ENCODE measurements at regions not wholly inside any gene's neighbourhood (a gene's known extent, or its start where the extent isn't known, plus 50 kb on each side); places are given as distances from the start of the nearest gene placed in this dataset.

GRCh38 chr13:39971526-39971925 lies 316.1 kb downstream of the COG6 start:
- H3K27ac Mint-ChIP-seq, result no peak overlapping the region
- no peak overlapping the region for H3K4me2 ChIP-seq
- peaks cover 6% of the 10 kb centered on the region for H3K9me3 Mint-ChIP-seq

DNA sequence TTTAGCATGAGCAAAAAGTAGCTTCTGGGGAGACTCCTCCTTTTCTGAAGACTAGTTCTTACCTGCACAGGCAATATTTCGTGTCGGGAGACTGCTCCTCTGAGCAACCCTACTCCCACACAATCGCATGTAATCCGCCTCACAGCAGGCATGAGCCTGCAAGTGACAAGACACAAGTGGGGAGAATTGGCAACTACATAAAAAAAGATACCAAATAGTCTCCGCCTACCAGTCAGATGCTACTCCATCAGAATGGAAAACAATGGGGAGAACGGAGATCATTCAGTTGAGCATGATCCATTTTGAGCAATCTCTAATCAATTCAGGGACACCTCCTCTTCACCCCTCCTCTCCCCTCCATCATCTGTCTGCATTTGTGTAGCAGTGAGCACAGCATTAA lies 321.0 kb downstream of the COG6 start:
- no peak overlapping the region for H3K4me2 ChIP-seq
- no peaks in the 10 kb centered on the region for H3K9me3 ChIP-seq (ENCODE audit: low read depth)
- H2AFZ ChIP-seq (replicated peaks), result no peak overlapping the region
- Mint-ChIP-seq H3K4me1 (peaks cover 7% of the 10 kb centered on the region), H3K4me3 (no peak overlapping the region), H3K27me3 (ENCODE audit: insufficient read depth, low read depth) (peaks cover 3% of the 10 kb centered on the region), H3K27ac (no peak overlapping the region), H3K9me3 (peaks cover 6% of the 10 kb centered on the region), H3K36me3 (no peaks in the 10 kb centered on the region)
- DNase-seq (ENCODE audit: low spot score), result peak; percentile 31
- H3K36me3 ChIP-seq, result no peaks in the 10 kb centered on the region
- H3K9ac ChIP-seq, result no peak overlapping the region
- no peak overlapping the region for H3K4me3 ChIP-seq
- no peak for TF ChIP-seq EZH2 (IDR thresholded peaks at IDR 0.05)
- TF ChIP-seq, protein P1, sequence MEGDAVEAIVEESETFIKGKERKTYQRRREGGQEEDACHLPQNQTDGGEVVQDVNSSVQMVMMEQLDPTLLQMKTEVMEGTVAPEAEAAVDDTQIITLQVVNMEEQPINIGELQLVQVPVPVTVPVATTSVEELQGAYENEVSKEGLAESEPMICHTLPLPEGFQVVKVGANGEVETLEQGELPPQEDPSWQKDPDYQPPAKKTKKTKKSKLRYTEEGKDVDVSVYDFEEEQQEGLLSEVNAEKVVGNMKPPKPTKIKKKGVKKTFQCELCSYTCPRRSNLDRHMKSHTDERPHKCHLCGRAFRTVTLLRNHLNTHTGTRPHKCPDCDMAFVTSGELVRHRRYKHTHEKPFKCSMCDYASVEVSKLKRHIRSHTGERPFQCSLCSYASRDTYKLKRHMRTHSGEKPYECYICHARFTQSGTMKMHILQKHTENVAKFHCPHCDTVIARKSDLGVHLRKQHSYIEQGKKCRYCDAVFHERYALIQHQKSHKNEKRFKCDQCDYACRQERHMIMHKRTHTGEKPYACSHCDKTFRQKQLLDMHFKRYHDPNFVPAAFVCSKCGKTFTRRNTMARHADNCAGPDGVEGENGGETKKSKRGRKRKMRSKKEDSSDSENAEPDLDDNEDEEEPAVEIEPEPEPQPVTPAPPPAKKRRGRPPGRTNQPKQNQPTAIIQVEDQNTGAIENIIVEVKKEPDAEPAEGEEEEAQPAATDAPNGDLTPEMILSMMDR (IDR thresholded peaks at IDR 0.05), result no peak
- TF ChIP-seq EZH2phosphoT487 (IDR thresholded peaks at IDR 0.05), result no peak
- no peaks in the 10 kb centered on the region for H3K79me2 ChIP-seq (ENCODE audit: low read depth)
- H3K27ac ChIP-seq, result no peak overlapping the region
- H3K4me1 ChIP-seq, result peaks cover 8% of the 10 kb centered on the region
- no peaks in the 10 kb centered on the region for H4K20me1 ChIP-seq (ENCODE audit: low read depth)
- H3K27me3 ChIP-seq, result no peaks in the 10 kb centered on the region
- H3F3A ChIP-seq (ENCODE audit: low read depth), result no peaks in the 10 kb centered on the region

More at GRCh38 chr13:39971526-39971925, 316.1 kb downstream of the COG6 start:
- H3K4me1 ChIP-seq, result peaks cover 22% of the 10 kb centered on the region
- H3F3A ChIP-seq (ENCODE audit: low read depth), result no peaks in the 10 kb centered on the region
- H3K27ac ChIP-seq, result no peak overlapping the region
- peaks cover 16% of the 10 kb centered on the region for H3K4me1 Mint-ChIP-seq
- DNase-seq (ENCODE audit: low spot score), result no peak
- H3K9ac ChIP-seq, result no peak overlapping the region
- no peaks in the 10 kb centered on the region for H3K36me3 ChIP-seq
- no peak overlapping the region for H2AFZ ChIP-seq (replicated peaks)
- H3K4me3 ChIP-seq, result no peak overlapping the region
- H4K20me1 ChIP-seq (ENCODE audit: low read depth), result no peaks in the 10 kb centered on the region
- H3K27me3 Mint-ChIP-seq (ENCODE audit: insufficient read depth, low read depth), result peaks cover 3% of the 10 kb centered on the region
- H3K27me3 ChIP-seq, result no peaks in the 10 kb centered on the region
- no peaks in the 10 kb centered on the region for H3K9me3 ChIP-seq (ENCODE audit: low read depth)
- TF ChIP-seq, protein P1 (IDR thresholded peaks at IDR 0.05), result no peak
- TF ChIP-seq EZH2 (IDR thresholded peaks at IDR 0.05) (no peak), EZH2phosphoT487 (IDR thresholded peaks at IDR 0.05) (no peak)
- H3K36me3 Mint-ChIP-seq, result no peaks in the 10 kb centered on the region
- H3K79me2 ChIP-seq (ENCODE audit: low read depth), result no peaks in the 10 kb centered on the region
- no peak overlapping the region for H3K4me3 Mint-ChIP-seq

DNA sequence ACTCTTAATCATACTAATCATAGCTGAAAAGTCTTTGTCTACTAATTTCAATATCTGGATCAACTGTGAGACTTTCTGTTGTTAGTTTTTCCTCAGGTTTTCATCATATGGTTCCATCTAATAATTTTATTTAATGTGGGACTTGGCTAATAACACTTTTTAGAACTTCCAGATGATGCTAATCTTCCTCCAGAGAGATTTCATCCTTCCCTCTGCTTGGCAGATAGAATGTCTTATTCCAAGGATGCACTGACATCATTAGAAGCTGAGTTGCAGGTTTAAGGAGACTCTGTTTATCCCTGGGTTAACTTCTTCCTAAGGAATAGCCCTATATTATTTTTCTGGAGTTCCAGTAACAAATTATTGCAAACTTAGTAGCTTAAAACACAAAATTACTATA lies 325.6 kb downstream of the COG6 start:
- Histone ChIP-seq H3K4me1 (peaks cover 14% of the 10 kb centered on the region), H3K4me3 (no peak overlapping the region), H3K27ac (no peak overlapping the region), H2AFZ (replicated peaks) (no peak overlapping the region), H3K9me3 (ENCODE audit: low read depth) (no peaks in the 10 kb centered on the region), H3K27me3 (no peaks in the 10 kb centered on the region), H3K9ac (no peak overlapping the region), H3K36me3 (no peaks in the 10 kb centered on the region), H3F3A (ENCODE audit: low read depth) (no peaks in the 10 kb centered on the region), H4K20me1 (ENCODE audit: low read depth) (no peaks in the 10 kb centered on the region), H3K4me2 (no peak overlapping the region), H3K79me2 (ENCODE audit: low read depth) (no peaks in the 10 kb centered on the region)
- DNase-seq (ENCODE audit: low spot score), result no peak
- H3K27ac Mint-ChIP-seq, result no peak overlapping the region
- no peaks in the 10 kb centered on the region for H3K36me3 Mint-ChIP-seq
- H3K27me3 Mint-ChIP-seq (ENCODE audit: insufficient read depth, low read depth), result peaks cover 2% of the 10 kb centered on the region
- no peaks in the 10 kb centered on the region for H3K9me3 Mint-ChIP-seq
- no peak overlapping the region for H3K4me3 Mint-ChIP-seq
- TF ChIP-seq EZH2phosphoT487 (IDR thresholded peaks at IDR 0.05) (no peak), EZH2 (IDR thresholded peaks at IDR 0.05) (no peak)
- TF ChIP-seq, protein P1 (IDR thresholded peaks at IDR 0.05), result no peak
- peaks cover 7% of the 10 kb centered on the region for H3K4me1 Mint-ChIP-seq
